NT2/D1 (cell line): ENCODE measurements at regions not wholly inside any gene's neighbourhood (a gene's known extent, or its start where the extent isn't known, plus 50 kb on each side); places are given as distances from the start of the nearest gene placed in this dataset.

Experiments used
- YY1 ChIP-seq: IDR thresholded peaks from 2 replicates; pipeline ENCODE4 v1.6.1; 2011; ENCODE audit not compliant: insufficient read length, insufficient read depth
- ZNF274 ChIP-seq: IDR thresholded peaks from 2 replicates; pipeline ENCODE4 v1.6.1; 2011; ENCODE audit warnings: mild to moderate bottlenecking, low read depth, low read length

DNA sequence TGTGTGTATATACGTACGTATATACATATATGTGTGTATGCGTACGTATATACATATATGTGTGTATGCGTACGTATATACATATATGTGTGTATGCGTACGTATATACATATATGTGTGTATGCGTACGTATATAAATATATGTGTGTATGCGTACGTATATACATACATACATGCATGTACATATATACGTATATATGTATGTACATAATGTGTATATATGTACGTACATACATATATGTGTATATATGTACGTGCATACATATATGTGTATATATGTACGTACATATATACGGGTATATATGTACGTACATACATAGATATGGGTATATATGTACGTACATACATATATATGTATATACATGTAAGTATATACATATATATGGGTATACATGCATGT lies 332.1 kb downstream of the CRPPA start:
- TF ChIP-seq YY1 (no peak), ZNF274 (no peak)
